ENCODE measurements at regions not wholly inside any gene's neighbourhood (a gene's known extent, or its start where the extent isn't known, plus 50 kb on each side); places are given as distances from the start of the nearest gene placed in this dataset.
"Not testable (repeated sequence)": the region's sequence is repeated elsewhere in the genome, so short reads cannot be mapped to it uniquely, and the experiment has no call there.

- DNase-seq (ENCODE audit: low read depth): no peak
- no peak for TF ChIP-seq CTCF (IDR thresholded peaks at IDR 0.05; ENCODE audit: insufficient read depth, low read length)
- H3K4me3 ChIP-seq (ENCODE audit: low read depth, low read length): no peak overlapping the region
Measured at GRCh38 chr9:65403721-65404120, 118.7 kb upstream of the FOXD4L5 start.

- DNase-seq (ENCODE audit: low read depth); H3K4me3 ChIP-seq (ENCODE audit: low read depth, low read length): not testable (repeated sequence)
Measured at GRCh38 chr9:65403072-65403471, 118.1 kb upstream of the FOXD4L5 start.

GRCh38 chr9:65402206-65402870 is 117.3 kb upstream of the FOXD4L5 start:
- not testable (repeated sequence) for H3K4me3 ChIP-seq (ENCODE audit: low read depth, low read length); DNase-seq (ENCODE audit: low read depth)

- not testable (repeated sequence) for H3K4me3 ChIP-seq (ENCODE audit: low read depth, low read length); DNase-seq (ENCODE audit: low read depth)
Measured at GRCh38 chr9:65401456-65402045, 116.5 kb upstream of the FOXD4L5 start.

- DNase-seq (ENCODE audit: low read depth): no peak
- no peak for TF ChIP-seq CTCF (IDR thresholded peaks at IDR 0.05; ENCODE audit: insufficient read depth, low read length)
- no peak overlapping the region for H3K4me3 ChIP-seq (ENCODE audit: low read depth, low read length)
Measured at GRCh38 chr9:65400886-65401285, 115.9 kb upstream of the FOXD4L5 start.

GRCh38 chr9:65397763-65398719 is 113.0 kb upstream of the FOXD4L5 start:
- not testable (repeated sequence) for DNase-seq (ENCODE audit: low read depth); H3K4me3 ChIP-seq (ENCODE audit: low read depth, low read length)

GRCh38 chr9:65397226-65397625 is 112.2 kb upstream of the FOXD4L5 start:
- DNase-seq (ENCODE audit: low read depth); H3K4me3 ChIP-seq (ENCODE audit: low read depth, low read length): not testable (repeated sequence)

GRCh38 chr9:65396601-65397000 is 111.6 kb upstream of the FOXD4L5 start:
- not testable (repeated sequence) for H3K4me3 ChIP-seq (ENCODE audit: low read depth, low read length); DNase-seq (ENCODE audit: low read depth)

- H3K4me3 ChIP-seq (ENCODE audit: low read depth, low read length); DNase-seq (ENCODE audit: low read depth): not testable (repeated sequence)
Measured at GRCh38 chr9:65395789-65396188, 110.8 kb upstream of the FOXD4L5 start.

- not testable (repeated sequence) for H3K4me3 ChIP-seq (ENCODE audit: low read depth, low read length); DNase-seq (ENCODE audit: low read depth)
Measured at GRCh38 chr9:65395121-65395520, 110.1 kb upstream of the FOXD4L5 start.

- not testable (repeated sequence) for DNase-seq (ENCODE audit: low read depth); H3K4me3 ChIP-seq (ENCODE audit: low read depth, low read length)
Measured at GRCh38 chr9:65393111-65393810, 108.3 kb upstream of the FOXD4L5 start.

GRCh38 chr9:65392611-65393010 is 107.6 kb upstream of the FOXD4L5 start:
- H3K4me3 ChIP-seq (ENCODE audit: low read depth, low read length); DNase-seq (ENCODE audit: low read depth): not testable (repeated sequence)

- H3K4me3 ChIP-seq (ENCODE audit: low read depth, low read length); DNase-seq (ENCODE audit: low read depth): not testable (repeated sequence)
Measured at GRCh38 chr9:65389710-65390109, 104.7 kb upstream of the FOXD4L5 start.

GRCh38 chr9:65389216-65389615 is 104.2 kb upstream of the FOXD4L5 start:
- not testable (repeated sequence) for H3K4me3 ChIP-seq (ENCODE audit: low read depth, low read length); DNase-seq (ENCODE audit: low read depth)

- H3K4me3 ChIP-seq (ENCODE audit: low read depth, low read length): peak overlapping the region; percentile 56
- peak; percentile 49 for DNase-seq (ENCODE audit: low read depth)
Measured at GRCh38 chr9:65386699-65387098, 101.7 kb upstream of the FOXD4L5 start.

- H3K4me3 ChIP-seq (ENCODE audit: low read depth, low read length); DNase-seq (ENCODE audit: low read depth): not testable (repeated sequence)
Measured at GRCh38 chr9:65386191-65386590, 101.2 kb upstream of the FOXD4L5 start.

Measured in fibroblast of the aortic adventitia (primary cell).